NB4 (cell line): ENCODE measurements at regions not wholly inside any gene's neighbourhood (a gene's known extent, or its start where the extent isn't known, plus 50 kb on each side); places are given as distances from the start of the nearest gene placed in this dataset.

Experiments used
- MYC ChIP-seq: IDR thresholded peaks from 2 replicates; pipeline ENCODE4 v1.6.1; 2011; ENCODE audit warnings: low read depth, low read length
- POLR2A ChIP-seq: IDR thresholded peaks from 2 replicates; pipeline ENCODE4 v1.6.1; 2011; ENCODE audit warnings: mild to moderate bottlenecking; ENCODE audit not compliant: insufficient read length; ENCODE audit errors: extremely low read depth
- TF ChIP-seq, protein P1 (sequence below): IDR thresholded peaks from one replicate; pipeline ENCODE4 v1.5.1; 2012; ENCODE audit warnings: low read depth, low read length
- TF ChIP-seq, protein P2 (sequence below): IDR thresholded peaks from 2 replicates; pipeline ENCODE4 v1.6.1; 2011; ENCODE audit warnings: low read depth, low read length

DNA sequence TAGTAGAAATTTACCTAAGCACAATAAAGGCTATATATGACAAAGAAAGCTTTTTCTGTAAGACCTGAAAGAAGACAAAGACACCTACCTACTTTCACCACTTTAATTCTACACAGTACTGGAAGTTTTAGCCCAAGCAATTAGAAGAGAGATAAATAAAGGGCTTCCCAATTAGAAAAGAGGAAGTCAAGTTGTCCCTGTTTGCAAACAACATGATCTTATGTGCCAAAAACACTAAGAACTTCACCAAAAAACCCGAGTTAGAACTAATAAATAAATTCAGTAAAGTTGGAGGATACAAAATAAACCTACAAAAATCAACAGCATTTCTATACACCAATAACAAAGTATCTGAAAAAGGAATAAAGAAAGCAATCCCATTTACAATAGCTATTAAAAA lies 190.9 kb downstream of the NR2F2 start:
- no peak for TF ChIP-seq POLR2A
- TF ChIP-seq, protein P1, sequence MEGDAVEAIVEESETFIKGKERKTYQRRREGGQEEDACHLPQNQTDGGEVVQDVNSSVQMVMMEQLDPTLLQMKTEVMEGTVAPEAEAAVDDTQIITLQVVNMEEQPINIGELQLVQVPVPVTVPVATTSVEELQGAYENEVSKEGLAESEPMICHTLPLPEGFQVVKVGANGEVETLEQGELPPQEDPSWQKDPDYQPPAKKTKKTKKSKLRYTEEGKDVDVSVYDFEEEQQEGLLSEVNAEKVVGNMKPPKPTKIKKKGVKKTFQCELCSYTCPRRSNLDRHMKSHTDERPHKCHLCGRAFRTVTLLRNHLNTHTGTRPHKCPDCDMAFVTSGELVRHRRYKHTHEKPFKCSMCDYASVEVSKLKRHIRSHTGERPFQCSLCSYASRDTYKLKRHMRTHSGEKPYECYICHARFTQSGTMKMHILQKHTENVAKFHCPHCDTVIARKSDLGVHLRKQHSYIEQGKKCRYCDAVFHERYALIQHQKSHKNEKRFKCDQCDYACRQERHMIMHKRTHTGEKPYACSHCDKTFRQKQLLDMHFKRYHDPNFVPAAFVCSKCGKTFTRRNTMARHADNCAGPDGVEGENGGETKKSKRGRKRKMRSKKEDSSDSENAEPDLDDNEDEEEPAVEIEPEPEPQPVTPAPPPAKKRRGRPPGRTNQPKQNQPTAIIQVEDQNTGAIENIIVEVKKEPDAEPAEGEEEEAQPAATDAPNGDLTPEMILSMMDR: no peak
- TF ChIP-seq MYC: no peak
- TF ChIP-seq, protein P2, sequence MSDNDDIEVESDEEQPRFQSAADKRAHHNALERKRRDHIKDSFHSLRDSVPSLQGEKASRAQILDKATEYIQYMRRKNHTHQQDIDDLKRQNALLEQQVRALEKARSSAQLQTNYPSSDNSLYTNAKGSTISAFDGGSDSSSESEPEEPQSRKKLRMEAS: no peak
